ENCODE measurements at regions not wholly inside any gene's neighbourhood (a gene's known extent, or its start where the extent isn't known, plus 50 kb on each side); places are given as distances from the start of the nearest gene placed in this dataset.
"Not testable (repeated sequence)": the region's sequence is repeated elsewhere in the genome, so short reads cannot be mapped to it uniquely, and the experiment has no call there.

- no peak for DNase-seq
These were observed 423.1 kb upstream of the PITX2 start for GRCh38 chr4:111045992-111046391.

GRCh38 chr4:111046811-111047210, 423.9 kb upstream of the PITX2 start:
- DNase-seq = no peak

GRCh38 chr4:111048316-111048715, 425.4 kb upstream of the PITX2 start:
- no peak for DNase-seq

- no peak for DNase-seq
These were observed 441.6 kb upstream of the PITX2 start for GRCh38 chr4:111064342-111064993.

GRCh38 chr4:111066001-111066400, 443.1 kb upstream of the PITX2 start:
- no peak for DNase-seq

GRCh38 chr4:111066447-111066846, 443.6 kb upstream of the PITX2 start:
- no peak for DNase-seq

- DNase-seq = no peak
These were observed 444.0 kb upstream of the PITX2 start for GRCh38 chr4:111066887-111067286.

- no peak for DNase-seq
These were observed 446.0 kb upstream of the PITX2 start for GRCh38 chr4:111068883-111069282.

GRCh38 chr4:111070390-111070789, 447.5 kb upstream of the PITX2 start:
- no peak for DNase-seq

GRCh38 chr4:111074523-111075114, 451.7 kb upstream of the PITX2 start:
- DNase-seq = no peak

GRCh38 chr4:111076299-111076698, 453.4 kb upstream of the PITX2 start:
- not testable (repeated sequence) for DNase-seq

GRCh38 chr4:111108153-111108552, 485.3 kb upstream of the PITX2 start:
- no peak for DNase-seq

- no peak for DNase-seq
These were observed 490.7 kb upstream of the PITX2 start for GRCh38 chr4:111113591-111113990.

GRCh38 chr4:111115881-111116280, 493.0 kb upstream of the PITX2 start:
- no peak for DNase-seq

GRCh38 chr4:111120191-111120590, 497.3 kb upstream of the PITX2 start:
- no peak for DNase-seq

- no peak for DNase-seq
These were observed 503.5 kb upstream of the PITX2 start for GRCh38 chr4:111126340-111126739.

- no peak for DNase-seq
These were observed 505.0 kb upstream of the PITX2 start for GRCh38 chr4:111127841-111128240.

- no peak for DNase-seq
These were observed 505.4 kb upstream of the PITX2 start for GRCh38 chr4:111128327-111128726.

- no peak for DNase-seq
These were observed 513.6 kb upstream of the PITX2 start for GRCh38 chr4:111136438-111136837.

GRCh38 chr4:111136967-111137366, 514.1 kb upstream of the PITX2 start:
- no peak for DNase-seq

GRCh38 chr4:111143510-111143909, 520.6 kb upstream of the PITX2 start:
- no peak for DNase-seq

- DNase-seq = no peak
These were observed 532.1 kb upstream of the PITX2 start for GRCh38 chr4:111154934-111155333.

- DNase-seq = not testable (repeated sequence)
These were observed 541.7 kb upstream of the PITX2 start for GRCh38 chr4:111164556-111164955.

- no peak for DNase-seq
These were observed 551.5 kb upstream of the PITX2 start for GRCh38 chr4:111174331-111174730.

GRCh38 chr4:111178231-111178630, 555.4 kb upstream of the PITX2 start:
- DNase-seq = no peak
